ENCODE measurements at regions not wholly inside any gene's neighbourhood (a gene's known extent, or its start where the extent isn't known, plus 50 kb on each side); places are given as distances from the start of the nearest gene placed in this dataset.

GRCh38 chr2:136487421-136487820, 277.9 kb upstream of the THSD7B start:
- no peak for TF ChIP-seq CTCF (IDR thresholded peaks at IDR 0.05; ENCODE audit: extremely low read depth, missing control alignments)
- no peak for DNase-seq (ENCODE audit: low spot score)

- no peak for TF ChIP-seq CTCF (IDR thresholded peaks at IDR 0.05; ENCODE audit: extremely low read depth, missing control alignments)
- DNase-seq (ENCODE audit: low spot score) = no peak
Observed at GRCh38 chr2:136486115-136486514, 279.2 kb upstream of the THSD7B start.

GRCh38 chr2:136482966-136483365, 282.4 kb upstream of the THSD7B start:
- no peak for DNase-seq (ENCODE audit: low spot score)

GRCh38 chr2:136482006-136482405, 283.3 kb upstream of the THSD7B start:
- TF ChIP-seq CTCF (IDR thresholded peaks at IDR 0.05; ENCODE audit: extremely low read depth, missing control alignments) = no peak

More at GRCh38 chr2:136482966-136483365, 282.4 kb upstream of the THSD7B start:
- TF ChIP-seq CTCF (IDR thresholded peaks at IDR 0.05; ENCODE audit: extremely low read depth, missing control alignments) = no peak

GRCh38 chr2:136479696-136480095, 285.6 kb upstream of the THSD7B start:
- no peak for TF ChIP-seq CTCF (IDR thresholded peaks at IDR 0.05; ENCODE audit: extremely low read depth, missing control alignments)
- DNase-seq (ENCODE audit: low spot score) = no peak

More at GRCh38 chr2:136482006-136482405, 283.3 kb upstream of the THSD7B start:
- DNase-seq (ENCODE audit: low spot score) = no peak

- no peak for TF ChIP-seq CTCF (IDR thresholded peaks at IDR 0.05; ENCODE audit: extremely low read depth, missing control alignments)
- no peak for DNase-seq (ENCODE audit: low spot score)
Observed at GRCh38 chr2:136468799-136469369, 296.5 kb upstream of the THSD7B start.

- TF ChIP-seq CTCF (IDR thresholded peaks at IDR 0.05; ENCODE audit: extremely low read depth, missing control alignments) = no peak
Observed at GRCh38 chr2:136452528-136452927, 312.8 kb upstream of the THSD7B start.

More at GRCh38 chr2:136452528-136452927, 312.8 kb upstream of the THSD7B start:
- no peak for DNase-seq (ENCODE audit: low spot score)

All from GM20000 (cell line).